Activated T-cell treated with anti-CD3 and anti-CD28 coated beads for 1 hour (primary cell): ENCODE measurements at regions not wholly inside any gene's neighbourhood (a gene's known extent, or its start where the extent isn't known, plus 50 kb on each side); places are given as distances from the start of the nearest gene placed in this dataset.
"Not testable (repeated sequence)": the region's sequence is repeated elsewhere in the genome, so short reads cannot be mapped to it uniquely, and the experiment has no call there.

ENCODE experiments used
- DNase-seq: peaks from one replicate; pipeline ENCODE4 v3.0.0-alpha.2; 2020; ENCODE audit warnings: low read depth

GRCh38 chr10:64855941-64856340 is 1334.7 kb downstream of the REEP3 start:
- no peak for DNase-seq

GRCh38 chr10:64859911-64860310 is 1338.7 kb downstream of the REEP3 start:
- DNase-seq = no peak

GRCh38 chr10:64863836-64864235 is 1342.6 kb downstream of the REEP3 start:
- no peak for DNase-seq

GRCh38 chr10:64867501-64867962 is 1346.3 kb downstream of the REEP3 start:
- DNase-seq = no peak

- no peak for DNase-seq
Observed at GRCh38 chr10:64873088-64873487, 1351.9 kb downstream of the REEP3 start.

GRCh38 chr10:64873959-64874358 is 1352.8 kb downstream of the REEP3 start:
- no peak for DNase-seq

GRCh38 chr10:64880546-64880945 is 1359.3 kb downstream of the REEP3 start:
- no peak for DNase-seq

GRCh38 chr10:64881257-64881656 is 1360.1 kb downstream of the REEP3 start:
- DNase-seq = no peak

GRCh38 chr10:64896582-64896981 is 1375.4 kb downstream of the REEP3 start:
- DNase-seq = no peak

GRCh38 chr10:64906311-64906710 is 1385.1 kb downstream of the REEP3 start:
- DNase-seq = not testable (repeated sequence)

GRCh38 chr10:64924306-64924705 is 1403.1 kb downstream of the REEP3 start:
- not testable (repeated sequence) for DNase-seq

GRCh38 chr10:64952042-64952441 is 1430.8 kb downstream of the REEP3 start:
- DNase-seq = no peak

- DNase-seq = no peak
Observed at GRCh38 chr10:64956441-64956840, 1435.2 kb downstream of the REEP3 start.

- DNase-seq = no peak
Observed at GRCh38 chr10:64959116-64959515, 1437.9 kb downstream of the REEP3 start.

GRCh38 chr10:64959883-64960282 is 1438.7 kb downstream of the REEP3 start:
- DNase-seq = no peak

- DNase-seq = no peak
Observed at GRCh38 chr10:64973391-64973790, 1452.2 kb downstream of the REEP3 start.

GRCh38 chr10:64976150-64976549 is 1454.9 kb downstream of the REEP3 start:
- DNase-seq = no peak

GRCh38 chr10:64977915-64978314 is 1456.7 kb downstream of the REEP3 start:
- no peak for DNase-seq

- DNase-seq = no peak
Observed at GRCh38 chr10:64996886-64997285, 1475.7 kb downstream of the REEP3 start.

- DNase-seq = no peak
Observed at GRCh38 chr10:65010845-65011244, 1489.6 kb downstream of the REEP3 start.

- no peak for DNase-seq
Observed at GRCh38 chr10:65017523-65017922, 1496.3 kb downstream of the REEP3 start.

- DNase-seq = no peak
Observed at GRCh38 chr10:65024886-65025285, 1503.7 kb downstream of the REEP3 start.

- no peak for DNase-seq
Observed at GRCh38 chr10:65030263-65030662, 1509.1 kb downstream of the REEP3 start.

GRCh38 chr10:65032867-65033769 is 1511.9 kb downstream of the REEP3 start:
- DNase-seq = no peak
